Spleen (tissue), 11 donors: ENCODE measurements at regions not wholly inside any gene's neighbourhood (a gene's known extent, or its start where the extent isn't known, plus 50 kb on each side); places are given as distances from the start of the nearest gene placed in this dataset.

Source experiments
- DNase-seq: peaks from one replicate; pipeline ENCODE4 v3.0.0-alpha.2; 2020
- H3K27ac ChIP-seq, 8 donors: fragments of 200-600 bp; sonication (generic) in 7 of 8; 1 replicate in 4 of 8; 2 replicates in 4 of 8; pipeline versions ENCODE4 v1.5.0 to v1.8.0; 2016 to 2021; ENCODE audit warnings: inconsistent platforms in 4 of 8, mild to moderate bottlenecking in 4 of 8, moderate library complexity in 1 of 8
- H3K27me3 ChIP-seq, 7 donors: fragments of 200-600 bp; sonication (generic) in 6 of 7; replicated peaks in 1 of 7; 1 replicate in 4 of 7; 2 replicates in 3 of 7; pipeline versions ENCODE4 v1.5.0 to v1.8.0; 2016 to 2021; ENCODE audit warnings: inconsistent platforms in 3 of 7, mild to moderate bottlenecking in 1 of 7
- H3K36me3 ChIP-seq, 6 donors: fragments of 200-600 bp; sonication (generic) in 5 of 6; 1 replicate in 4 of 6; 2 replicates in 2 of 6; pipeline versions ENCODE4 v1.5.0 to v1.8.0; 2016 to 2021; ENCODE audit warnings: inconsistent platforms in 2 of 6
- H3K4me1 ChIP-seq, 6 donors: fragments of 200-600 bp; sonication (generic) in 5 of 6; 1 replicate in 3 of 6; 2 replicates in 3 of 6; pipeline versions ENCODE4 v1.5.0 to v1.8.0; 2016 to 2021; ENCODE audit warnings: inconsistent platforms in 3 of 6
- H3K4me3 ChIP-seq, 8 donors: fragments of 200-600 bp; sonication (generic) in 7 of 8; 1 replicate in 4 of 8; 2 replicates in 4 of 8; pipeline versions ENCODE4 v1.5.0 to v1.8.0; 2016 to 2021; ENCODE audit warnings: inconsistent platforms in 4 of 8, mild to moderate bottlenecking in 4 of 8, moderate library complexity in 2 of 8
- H3K9me3 ChIP-seq, 8 donors: fragments of 200-600 bp; sonication (generic) in 7 of 8; 1 replicate in 4 of 8; 2 replicates in 4 of 8; pipeline versions ENCODE4 v1.5.0 to v1.8.0; 2016 to 2021; ENCODE audit warnings: inconsistent platforms in 4 of 8
- CTCF ChIP-seq, 11 experiments: fragments of 200-600 bp in 7 of 11; fragments of 450-650 bp in 4 of 11; sonication (generic) in 4 of 11; IDR thresholded peaks in 8 of 11; conservative IDR thresholded peaks in 3 of 11; 1 replicate in 7 of 11; 2 replicates in 4 of 11; pipeline versions ENCODE4 v1.4.0 to v1.8.0; 2016 to 2021; ENCODE audit warnings: antibody characterized with exemption in 11 of 11, inconsistent platforms in 4 of 11, mild to moderate bottlenecking in 1 of 11
- POLR2A ChIP-seq, 3 donors: fragments of 450-650 bp; IDR thresholded peaks; one replicate each; pipeline ENCODE4 v1.5.1; 2017; ENCODE audit warnings: antibody characterized with exemption in 3 of 3, mild to moderate bottlenecking in 1 of 3
- POLR2AphosphoS5 ChIP-seq, 3 donors: sonication (generic); formaldehyde crosslinking; IDR thresholded peaks; one replicate each; pipeline ENCODE4 v1.5.1; 2017; ENCODE audit warnings: antibody characterized with exemption in 3 of 3
- WGBS, 5 donors: extraction: QIAGEN DNeasy Blood & Tissue Kit in 3 of 5; methylation state at CpG; one replicate each; pipeline versions ENCODE4 v1.1.5 to v1.1.7; 2013 to 2018; 5-methylcytosine and 5-hydroxymethylcytosine counted together
- intact Hi-C: fragments of 100-400 bp; cut with DNase I; formaldehyde crosslinking; loops from one replicate; pipeline ENCODE4 v1.15.0; 2023; ENCODE audit warnings: low total_unique reads
- donor health status: healthy with polysubstance abuse.
- donor health status: DM: no; HTN: no; CAD: no; lungs with moderate emphysema.
- donor health status: DM: no; HTN: no; CAD: no.
- donor health status: Bipolar disorder and iron deficiency.
- donor health status: healthy.
- donor health status: DM: no; HTN: no; CAD: no.
- donor health status: DM: yes; HTN: yes; CAD: no.

GRCh38 chr9:99559776-99560175, 261.9 kb upstream of the NR4A3 start:
- TF ChIP-seq POLR2A (IDR thresholded peaks at IDR 0.05) (no peak), POLR2AphosphoS5 (IDR thresholded peaks at IDR 0.05) (no peak), CTCF (IDR thresholded peaks at IDR 0.05 in 8 of 11, conservative IDR thresholded peaks at IDR 0.05 in 3 of 11) (no peak)
- Histone ChIP-seq H3K27ac (no peak overlapping the region), H3K27me3 (no peaks in the 10 kb centered on the region), H3K36me3 (no peaks in the 10 kb centered on the region), H3K9me3 (peaks cover 0 to 22% (median 13%) of the 10 kb centered on the region in 8 donors), H3K4me3 (no peak overlapping the region), H3K4me1 (no peaks in the 10 kb centered on the region)
- 83 to 88% (median 85%) methylated on average over 1 of the region's 1 CpG for WGBS, 5 donors
- DNase-seq: no peak
- intact Hi-C loops: no loop called here

- Histone ChIP-seq H3K36me3 (no peaks in the 10 kb centered on the region), H3K9me3 (peaks cover 0 to 22% (median 13%) of the 10 kb centered on the region in 8 donors), H3K4me1 (no peaks in the 10 kb centered on the region), H3K27me3 (no peaks in the 10 kb centered on the region), H3K27ac (no peak overlapping the region), H3K4me3 (no peak overlapping the region)
- no peak for DNase-seq
- intact Hi-C loops: no loop called here
- no peak for TF ChIP-seq POLR2A (IDR thresholded peaks at IDR 0.05)
- no peak for TF ChIP-seq POLR2AphosphoS5 (IDR thresholded peaks at IDR 0.05)
- no peak for TF ChIP-seq CTCF (IDR thresholded peaks at IDR 0.05 in 8 of 11, conservative IDR thresholded peaks at IDR 0.05 in 3 of 11)
These were observed 261.1 kb upstream of the NR4A3 start for GRCh38 chr9:99560561-99560960.

GRCh38 chr9:99561509-99561917, 260.2 kb upstream of the NR4A3 start:
- WGBS, 5 donors: 68 to 92% (median 84%) methylated on average over 2 of the region's 2 CpGs
- Histone ChIP-seq H3K36me3 (no peaks in the 10 kb centered on the region), H3K27ac (no peak overlapping the region), H3K4me3 (no peak overlapping the region), H3K9me3 (peaks cover 0 to 20% (median 13%) of the 10 kb centered on the region in 8 donors), H3K4me1 (no peaks in the 10 kb centered on the region), H3K27me3 (no peaks in the 10 kb centered on the region)
- intact Hi-C loops: no loop called here
- no peak for DNase-seq
- TF ChIP-seq CTCF (IDR thresholded peaks at IDR 0.05 in 8 of 11, conservative IDR thresholded peaks at IDR 0.05 in 3 of 11) (no peak), POLR2AphosphoS5 (IDR thresholded peaks at IDR 0.05) (no peak), POLR2A (IDR thresholded peaks at IDR 0.05) (no peak)

- intact Hi-C loops: no loop called here
- no peak for TF ChIP-seq POLR2A (IDR thresholded peaks at IDR 0.05)
- no peak for TF ChIP-seq POLR2AphosphoS5 (IDR thresholded peaks at IDR 0.05)
- no peak for TF ChIP-seq CTCF (IDR thresholded peaks at IDR 0.05 in 8 of 11, conservative IDR thresholded peaks at IDR 0.05 in 3 of 11)
- H3K27me3 ChIP-seq: no peaks in the 10 kb centered on the region
- no peak overlapping the region for H3K27ac ChIP-seq
- no peak for DNase-seq
- H3K4me3 ChIP-seq: no peak overlapping the region
- peaks cover 0 to 15% (median 12%) of the 10 kb centered on the region in 8 donors for H3K9me3 ChIP-seq
- H3K4me1 ChIP-seq: no peaks in the 10 kb centered on the region
- WGBS, 5 donors: 40 to 71% (median 52%) methylated on average over 2 of the region's 2 CpGs
- no peaks in the 10 kb centered on the region for H3K36me3 ChIP-seq
These were observed 259.6 kb upstream of the NR4A3 start for GRCh38 chr9:99561961-99562565.
